GM12892 (cell line): ENCODE measurements at regions not wholly inside any gene's neighbourhood (a gene's known extent, or its start where the extent isn't known, plus 50 kb on each side); places are given as distances from the start of the nearest gene placed in this dataset.

Source experiments
- POLR2A ChIP-seq: IDR thresholded peaks from 2 replicates; pipeline ENCODE4 v1.6.1; 2011; ENCODE audit warnings: low read depth, low read length, control low read depth
- POLR2AphosphoS5 ChIP-seq: IDR thresholded peaks from 2 replicates; pipeline ENCODE4 v1.6.1; 2011; ENCODE audit warnings: low read depth, low read length, control low read depth
- TAF1 ChIP-seq: IDR thresholded peaks from 2 replicates; pipeline ENCODE4 v1.6.1; 2011; ENCODE audit warnings: low read depth, mild to moderate bottlenecking, control low read depth, low read length, borderline replicate concordance

DNA sequence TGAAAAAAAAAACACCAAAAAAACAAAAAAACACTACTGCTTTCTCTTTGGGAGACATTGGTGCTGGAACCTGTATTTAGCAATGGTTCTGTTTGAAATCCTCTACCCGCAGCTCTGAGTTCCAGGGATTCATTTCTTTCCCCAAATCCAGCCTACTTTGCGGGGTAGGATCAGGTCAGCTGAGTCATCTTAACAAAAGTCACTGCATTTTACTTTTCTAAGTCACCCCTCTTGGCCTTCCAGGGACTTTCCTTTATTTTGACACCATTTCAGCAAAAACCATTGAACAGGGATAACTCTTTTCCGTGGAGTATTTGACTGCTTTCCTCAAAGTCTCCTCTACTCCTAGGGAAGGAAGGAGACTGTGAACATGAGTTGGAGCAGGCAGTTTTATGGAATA is 837.6 kb downstream of the MAFB start:
- TF ChIP-seq POLR2AphosphoS5 (no peak), POLR2A (no peak), TAF1 (no peak)
